ENCODE measurements at regions not wholly inside any gene's neighbourhood (a gene's known extent, or its start where the extent isn't known, plus 50 kb on each side); places are given as distances from the start of the nearest gene placed in this dataset.

- no peak for DNase-seq
These were observed 51.6 kb upstream of the PRDM8 start for GRCh38 chr4:80145739-80146138.

- DNase-seq = no peak
These were observed 52.4 kb upstream of the PRDM8 start for GRCh38 chr4:80144676-80145470.

GRCh38 chr4:80143307-80143679 lies 54.0 kb upstream of the PRDM8 start:
- DNase-seq = no peak

- DNase-seq = no peak
These were observed 54.7 kb upstream of the PRDM8 start for GRCh38 chr4:80142394-80143306.

GRCh38 chr4:80141543-80141942 lies 55.8 kb upstream of the PRDM8 start:
- DNase-seq = no peak

GRCh38 chr4:80140194-80140593 lies 57.1 kb upstream of the PRDM8 start:
- no peak for DNase-seq

- DNase-seq = no peak
These were observed 57.6 kb upstream of the PRDM8 start for GRCh38 chr4:80139671-80140070.

- DNase-seq = no peak
These were observed 58.5 kb upstream of the PRDM8 start for GRCh38 chr4:80138551-80139538.

- no peak for DNase-seq
These were observed 59.7 kb upstream of the PRDM8 start for GRCh38 chr4:80137631-80138030.

GRCh38 chr4:80136270-80136669 lies 61.0 kb upstream of the PRDM8 start:
- no peak for DNase-seq

GRCh38 chr4:80135702-80136058 lies 61.6 kb upstream of the PRDM8 start:
- DNase-seq = no peak

- no peak for DNase-seq
These were observed 62.1 kb upstream of the ANTXR2 start for GRCh38 chr4:80134936-80135701.

GRCh38 chr4:80133240-80133783 lies 60.3 kb upstream of the ANTXR2 start:
- no peak for DNase-seq

- DNase-seq = no peak
These were observed 56.8 kb upstream of the ANTXR2 start for GRCh38 chr4:80129785-80130184.

- no peak for DNase-seq
These were observed 55.9 kb upstream of the ANTXR2 start for GRCh38 chr4:80128941-80129340.

- no peak for DNase-seq
These were observed 54.9 kb upstream of the ANTXR2 start for GRCh38 chr4:80127870-80128419.

GRCh38 chr4:80126435-80126834 lies 53.4 kb upstream of the ANTXR2 start:
- no peak for DNase-seq

- peak; percentile 30 for DNase-seq
These were observed 52.5 kb upstream of the ANTXR2 start for GRCh38 chr4:80125252-80126177.
